CD4-positive, alpha-beta memory T cell (primary cell): ENCODE measurements at regions not wholly inside any gene's neighbourhood (a gene's known extent, or its start where the extent isn't known, plus 50 kb on each side); places are given as distances from the start of the nearest gene placed in this dataset.

ENCODE experiments used
- CTCF ChIA-PET: fragments of 350-600 bp; sonication (Branson Sonifier 250); formaldehyde crosslinking; loops from one replicate; lab custom pipeline; 2021; ENCODE audit warnings: inconsistent platforms; ENCODE audit not compliant: partially characterized antibody; lab: Charles Lee
- POLR2A ChIA-PET: fragments of 350-600 bp; sonication (Branson Sonifier 250); formaldehyde crosslinking; loops from one replicate; lab custom pipeline; 2021; ENCODE audit not compliant: partially characterized antibody; lab: Charles Lee
- DNase-seq, 5 donors: peaks; one replicate each; pipeline versions ENCODE4 v3.0.0 to v3.0.0-alpha.2; 2020 to 2022; ENCODE audit warnings: mixed read lengths in 1 of 5
- H3K27ac ChIP-seq: one replicate; pipeline ENCODE4 v1.7.0; 2013; ENCODE audit warnings: low read depth, low read length
- H3K27me3 ChIP-seq: 2 replicates; pipeline ENCODE4 v1.7.0; 2013; ENCODE audit warnings: mild to moderate bottlenecking, low read length, moderate library complexity; ENCODE audit not compliant: insufficient read depth
- H3K36me3 ChIP-seq: 2 replicates; pipeline ENCODE4 v1.7.0; 2013; ENCODE audit warnings: mild to moderate bottlenecking, low read length, moderate library complexity; ENCODE audit not compliant: insufficient read depth
- H3K4me1 ChIP-seq: 2 replicates; pipeline ENCODE4 v1.7.0; 2013; ENCODE audit warnings: mild to moderate bottlenecking, low read length, moderate library complexity; ENCODE audit not compliant: insufficient read depth
- H3K4me3 ChIP-seq, 2 donors: one replicate each; pipeline ENCODE4 v1.7.0; 2013; ENCODE audit warnings: low read length in 2 of 2, mild to moderate bottlenecking in 1 of 2
- H3K9me3 ChIP-seq, 2 donors: one replicate each; pipeline ENCODE4 v1.7.0; 2013; ENCODE audit warnings: low read length in 2 of 2, control low read depth in 1 of 2; ENCODE audit not compliant: control insufficient read depth in 1 of 2
- H3K27ac Mint-ChIP-seq, 7 donors: one replicate each; pipeline ENCODE4 v1.8.0; 2020 to 2021; ENCODE audit warnings: mixed read lengths in 7 of 7, mild to moderate bottlenecking in 6 of 7, inconsistent platforms in 3 of 7, moderate library complexity in 3 of 7
- H3K27me3 Mint-ChIP-seq, 2 donors: one replicate each; pipeline ENCODE4 v1.8.0; 2020 to 2021; ENCODE audit warnings: mixed read lengths in 2 of 2
- H3K36me3 Mint-ChIP-seq, 2 donors: one replicate each; pipeline ENCODE4 v1.8.0; 2020 to 2021; ENCODE audit warnings: mixed read lengths in 2 of 2, inconsistent platforms in 1 of 2, mild to moderate bottlenecking in 1 of 2
- H3K4me1 Mint-ChIP-seq, 4 donors: one replicate each; pipeline ENCODE4 v1.8.0; 2020 to 2021; ENCODE audit warnings: mixed read lengths in 4 of 4, mild to moderate bottlenecking in 1 of 4
- H3K4me3 Mint-ChIP-seq, 8 donors: one replicate each; pipeline ENCODE4 v1.8.0; 2020 to 2021; ENCODE audit warnings: mixed read lengths in 8 of 8, mild to moderate bottlenecking in 7 of 8, moderate library complexity in 6 of 8, inconsistent platforms in 3 of 8
- H3K9me3 Mint-ChIP-seq, 8 donors: one replicate each; pipeline ENCODE4 v1.8.0; 2020 to 2021; ENCODE audit warnings: mixed read lengths in 8 of 8, mild to moderate bottlenecking in 5 of 8, inconsistent platforms in 3 of 8, moderate library complexity in 1 of 8
- intact Hi-C: fragments of 100-400 bp; cut with micrococcal nuclease; formaldehyde crosslinking; loops from one replicate; pipeline ENCODE4 v1.15.1; 2023

DNA sequence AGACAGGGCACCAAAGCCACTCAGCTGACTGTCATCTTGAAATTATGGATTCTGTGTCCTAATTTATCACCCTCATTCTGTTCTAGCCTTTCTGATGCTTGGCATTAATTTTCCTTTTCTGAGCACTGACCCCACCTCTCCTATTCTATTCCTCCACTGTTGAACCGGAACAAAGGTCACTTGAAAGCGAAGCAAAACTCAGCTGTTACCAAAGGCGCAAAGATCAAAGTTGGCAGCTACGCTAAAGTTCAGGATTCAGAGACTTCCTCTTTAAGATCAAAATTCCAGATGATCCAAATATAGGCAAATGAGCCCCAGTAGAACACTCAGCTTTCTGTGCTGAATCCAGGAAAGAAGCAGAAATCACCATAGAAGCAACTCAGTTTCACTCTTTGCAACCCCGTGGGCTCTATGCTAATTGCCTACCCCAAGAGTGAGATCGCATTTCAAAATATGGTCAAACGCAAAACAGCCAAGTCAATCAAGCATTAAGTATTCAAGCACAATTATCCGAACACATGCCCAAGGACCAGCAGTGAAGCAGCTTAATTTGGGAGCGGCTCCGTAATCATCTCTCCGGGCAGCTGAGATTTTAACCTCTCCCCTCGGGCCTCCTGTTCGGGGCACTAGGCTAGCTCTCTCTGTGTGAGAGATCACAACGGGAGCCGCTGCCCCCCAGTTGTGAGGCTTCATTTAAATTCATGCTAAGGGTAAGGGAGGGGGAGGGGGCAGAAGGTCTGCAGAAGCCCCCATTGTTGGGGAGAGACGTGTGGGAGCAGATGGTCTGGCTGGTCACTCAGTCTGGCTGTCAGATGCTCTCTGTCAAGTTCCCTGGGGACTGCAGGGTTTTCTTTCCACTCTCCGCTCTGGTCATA, 288.6 kb downstream of the ELAVL2 start:
- peak overlapping the region; percentile 13 to 74 (median 48) for H3K4me3 Mint-ChIP-seq

DNA sequence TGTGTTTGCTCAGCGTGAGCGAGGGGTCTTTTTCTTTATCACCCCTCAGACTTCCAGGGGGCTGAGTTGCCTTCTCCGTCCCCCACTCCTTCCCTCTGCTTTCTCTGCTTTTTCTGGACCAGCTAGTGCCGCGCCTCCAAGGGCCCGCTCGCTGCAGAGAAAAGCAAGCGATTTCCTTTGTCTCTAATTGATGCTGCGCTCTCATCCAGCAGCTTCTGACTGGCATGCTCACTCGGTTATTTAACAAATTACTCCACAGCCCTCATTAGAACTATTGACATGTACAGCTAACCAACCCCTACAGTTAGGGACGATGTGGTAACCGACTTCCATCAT, 288.0 kb downstream of the ELAVL2 start:
- peaks cover 5 to 17% (median 7%) of the 10 kb centered on the region in 4 donors for H3K4me1 Mint-ChIP-seq
- intact Hi-C loops, result no loop called here
- CTCF ChIA-PET, result no interaction called here
- Histone ChIP-seq H3K4me1 (no peaks in the 10 kb centered on the region), H3K27me3 (no peaks in the 10 kb centered on the region), H3K36me3 (no peaks in the 10 kb centered on the region), H3K9me3 (no peaks in the 10 kb centered on the region), H3K27ac (no peak overlapping the region), H3K4me3 (no peak overlapping the region)
- no peak for DNase-seq
- peaks cover 0 to 2% of the 10 kb centered on the region in 2 donors for H3K27me3 Mint-ChIP-seq
- no peaks in the 10 kb centered on the region for H3K36me3 Mint-ChIP-seq
- POLR2A ChIA-PET, result no interaction called here
- peak overlapping the region in 1 of 7 donors; percentile 44 for H3K27ac Mint-ChIP-seq
- H3K4me3 Mint-ChIP-seq, result peak overlapping the region in 6 of 8 donors; percentile 4 to 74 (median 48)
- H3K9me3 Mint-ChIP-seq, result peaks cover 0 to 5% (median 1%) of the 10 kb centered on the region in 8 donors

More for the DNA sequence above, 288.6 kb downstream of the ELAVL2 start:
- peaks cover 0 to 5% (median under 1%) of the 10 kb centered on the region in 8 donors for H3K9me3 Mint-ChIP-seq
- H3K4me3 ChIP-seq, result no peak overlapping the region
- peaks cover 0 to 2% of the 10 kb centered on the region in 2 donors for H3K27me3 Mint-ChIP-seq
- intact Hi-C loops, result no loop called here
- no peaks in the 10 kb centered on the region for H3K4me1 ChIP-seq
- H3K27ac Mint-ChIP-seq, result peak overlapping the region in 1 of 7 donors; percentile 15
- no peaks in the 10 kb centered on the region for H3K27me3 ChIP-seq
- H3K9me3 ChIP-seq, result no peaks in the 10 kb centered on the region
- H3K27ac ChIP-seq, result no peak overlapping the region
- H3K36me3 ChIP-seq, result no peaks in the 10 kb centered on the region
- CTCF ChIA-PET, result no interaction called here
- H3K36me3 Mint-ChIP-seq, result no peaks in the 10 kb centered on the region
- DNase-seq, result no peak
- peaks cover 5 to 17% (median 7%) of the 10 kb centered on the region in 4 donors for H3K4me1 Mint-ChIP-seq
- POLR2A ChIA-PET, result no interaction called here

DNA sequence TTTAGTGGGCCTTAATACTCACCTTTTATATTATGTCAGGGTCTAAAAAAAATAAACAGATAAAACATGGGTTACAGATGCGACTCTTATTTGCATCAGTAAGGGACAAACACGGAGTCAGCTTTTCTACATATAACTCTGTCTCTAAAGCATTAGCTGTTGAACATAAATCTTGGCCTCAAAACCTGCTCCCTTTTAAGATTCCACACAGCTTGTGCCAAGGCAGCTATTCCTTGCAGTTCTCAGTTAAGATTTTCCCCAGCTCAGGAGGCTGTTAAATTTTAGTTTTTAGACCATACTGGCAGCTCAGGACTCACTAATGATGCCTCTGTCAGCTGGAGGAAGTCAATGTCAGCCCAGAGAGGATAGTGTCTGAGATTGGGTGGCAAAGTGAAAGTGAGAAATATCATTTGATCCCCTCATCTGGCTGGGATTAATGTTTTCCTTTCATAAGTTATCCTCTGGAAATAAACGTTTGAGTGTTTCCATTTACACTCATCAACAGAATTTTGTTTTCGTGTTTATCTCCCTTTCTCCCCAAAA, 287.5 kb downstream of the ELAVL2 start:
- CTCF ChIA-PET, result no interaction called here
- Mint-ChIP-seq H3K27me3 (peaks cover 0 to 2% of the 10 kb centered on the region in 2 donors), H3K9me3 (peaks cover 0 to 6% (median 2%) of the 10 kb centered on the region in 8 donors), H3K27ac (no peak overlapping the region), H3K4me1 (peaks cover 5 to 17% (median 7%) of the 10 kb centered on the region in 4 donors), H3K36me3 (no peaks in the 10 kb centered on the region), H3K4me3 (peak overlapping the region in 4 of 8 donors; percentile 4 to 74 (median 14))
- Histone ChIP-seq H3K4me1 (no peaks in the 10 kb centered on the region), H3K27ac (no peak overlapping the region), H3K4me3 (no peak overlapping the region), H3K27me3 (no peaks in the 10 kb centered on the region), H3K9me3 (no peaks in the 10 kb centered on the region), H3K36me3 (no peaks in the 10 kb centered on the region)
- POLR2A ChIA-PET, result no interaction called here
- no peak for DNase-seq
- intact Hi-C loops, result no loop called here

DNA sequence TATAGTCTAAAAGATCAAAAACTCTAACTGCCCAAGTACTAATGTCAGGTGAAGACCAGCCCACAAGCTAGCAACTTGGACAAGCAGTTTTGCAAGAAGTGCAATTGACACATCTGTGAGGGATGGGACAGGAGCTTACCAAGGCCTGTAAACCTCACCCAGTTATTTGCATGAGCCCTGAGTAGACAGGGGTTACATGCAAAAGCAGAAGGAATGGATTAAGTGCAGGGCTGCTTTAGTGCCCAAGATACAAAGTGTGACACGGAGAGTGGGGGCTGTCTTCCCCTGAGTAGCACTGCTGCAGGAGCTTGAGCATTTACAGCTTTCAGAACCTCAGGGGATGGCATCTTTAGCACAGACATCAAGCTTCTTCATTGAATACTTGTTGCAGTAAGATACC, 286.7 kb downstream of the ELAVL2 start:
- no peak for DNase-seq
- Mint-ChIP-seq H3K27ac (no peak overlapping the region), H3K9me3 (peaks cover 0 to 8% (median 3%) of the 10 kb centered on the region in 8 donors), H3K4me1 (peaks cover 5 to 17% (median 7%) of the 10 kb centered on the region in 4 donors), H3K36me3 (no peaks in the 10 kb centered on the region), H3K27me3 (peaks cover 0 to 2% of the 10 kb centered on the region in 2 donors), H3K4me3 (no peak overlapping the region)
- H3K9me3 ChIP-seq, result no peaks in the 10 kb centered on the region
- intact Hi-C loops, result no loop called here
- H3K27me3 ChIP-seq, result no peaks in the 10 kb centered on the region
- H3K4me1 ChIP-seq, result no peaks in the 10 kb centered on the region
- no peaks in the 10 kb centered on the region for H3K36me3 ChIP-seq
- CTCF ChIA-PET, result no interaction called here
- POLR2A ChIA-PET, result no interaction called here
- no peak overlapping the region for H3K4me3 ChIP-seq
- H3K27ac ChIP-seq, result no peak overlapping the region

DNA sequence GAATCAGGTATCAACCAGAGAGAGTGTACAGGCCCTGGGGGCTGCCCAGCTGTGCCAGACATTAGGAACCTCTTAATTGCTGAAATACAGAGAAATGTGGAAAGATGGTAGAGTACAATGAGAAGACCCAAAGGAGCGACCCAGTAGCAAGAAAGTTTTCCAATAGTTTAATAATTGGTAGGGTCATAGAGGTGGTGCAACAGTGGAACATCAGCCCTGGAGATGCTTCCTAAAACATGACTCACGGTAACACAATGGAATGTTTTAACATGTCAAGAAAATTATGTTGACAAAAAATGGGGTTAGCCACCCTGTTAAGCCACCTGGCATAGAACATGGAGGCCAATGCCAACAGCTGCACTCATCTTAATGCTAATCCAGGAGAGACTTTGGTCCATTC, 284.1 kb downstream of the ELAVL2 start:
- CTCF ChIA-PET, result no interaction called here

DNA sequence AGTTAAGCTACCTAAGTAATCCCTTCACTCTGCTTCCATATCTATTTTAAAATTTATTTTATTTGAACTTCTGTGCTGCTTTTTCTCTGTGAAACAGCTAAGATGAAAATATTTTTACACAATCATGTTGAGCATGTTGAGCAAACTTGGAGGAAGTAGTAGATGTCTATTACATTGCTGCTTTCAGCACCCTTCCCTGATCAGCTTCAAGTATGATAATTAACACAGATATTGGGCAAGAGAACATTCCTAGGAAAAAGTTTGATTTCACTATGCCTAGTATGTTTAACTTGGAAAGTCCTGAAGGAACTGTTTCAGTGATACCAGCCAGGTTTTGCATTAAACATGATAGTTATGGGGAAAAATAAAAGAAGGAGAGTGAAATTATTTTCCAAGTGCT, 283.6 kb downstream of the ELAVL2 start:
- no peaks in the 10 kb centered on the region for H3K27me3 Mint-ChIP-seq
- intact Hi-C loops, result no loop called here
- no peak overlapping the region for H3K27ac ChIP-seq
- H3K4me1 Mint-ChIP-seq, result peaks cover 0 to 12% (median 4%) of the 10 kb centered on the region in 4 donors
- no peak overlapping the region for H3K4me3 ChIP-seq
- H3K36me3 ChIP-seq, result no peaks in the 10 kb centered on the region
- no peak overlapping the region for H3K27ac Mint-ChIP-seq
- H3K4me3 Mint-ChIP-seq, result no peak overlapping the region
- no peaks in the 10 kb centered on the region for H3K9me3 ChIP-seq
- ChIA-PET CTCF (no interaction called here), POLR2A (no interaction called here)
- no peaks in the 10 kb centered on the region for H3K36me3 Mint-ChIP-seq
- peaks cover 2 to 9% (median 5%) of the 10 kb centered on the region in 8 donors for H3K9me3 Mint-ChIP-seq
- no peaks in the 10 kb centered on the region for H3K27me3 ChIP-seq
- no peak for DNase-seq
- H3K4me1 ChIP-seq, result no peaks in the 10 kb centered on the region

More for the DNA sequence above, 284.1 kb downstream of the ELAVL2 start:
- peaks cover 2 to 8% (median 6%) of the 10 kb centered on the region in 8 donors for H3K9me3 Mint-ChIP-seq
- H3K4me3 ChIP-seq, result no peak overlapping the region
- POLR2A ChIA-PET, result no interaction called here
- H3K27ac ChIP-seq, result no peak overlapping the region
- H3K4me1 Mint-ChIP-seq, result peaks cover 4 to 17% (median 8%) of the 10 kb centered on the region in 4 donors
- H3K36me3 Mint-ChIP-seq, result no peaks in the 10 kb centered on the region
- no peaks in the 10 kb centered on the region for H3K4me1 ChIP-seq
- peaks cover 0 to 2% of the 10 kb centered on the region in 2 donors for H3K27me3 Mint-ChIP-seq
- intact Hi-C loops, result no loop called here
- no peak overlapping the region for H3K27ac Mint-ChIP-seq
- no peak for DNase-seq
- no peaks in the 10 kb centered on the region for H3K9me3 ChIP-seq
- no peak overlapping the region for H3K4me3 Mint-ChIP-seq
- no peaks in the 10 kb centered on the region for H3K27me3 ChIP-seq
- H3K36me3 ChIP-seq, result no peaks in the 10 kb centered on the region

DNA sequence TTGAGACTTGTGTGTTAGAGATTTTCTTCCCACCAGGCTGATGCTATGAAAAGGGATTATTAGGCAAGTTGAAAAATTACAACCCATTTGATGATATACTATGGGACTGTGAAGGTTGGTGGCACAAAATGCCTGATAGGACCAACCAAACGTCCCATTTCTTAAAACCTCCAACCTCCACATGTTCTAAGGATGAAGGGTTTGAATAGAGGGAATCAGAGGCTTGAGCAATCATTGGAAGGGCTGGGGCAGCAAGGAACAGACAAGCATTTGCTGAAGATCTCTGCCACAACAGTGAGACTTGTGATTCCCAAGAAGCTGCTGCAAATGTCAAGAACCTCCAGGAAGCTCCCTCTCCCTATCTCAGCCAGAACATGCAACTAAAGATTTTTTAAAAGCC, 283.1 kb downstream of the ELAVL2 start:
- H3K27me3 Mint-ChIP-seq, result no peaks in the 10 kb centered on the region
- Histone ChIP-seq H3K27me3 (no peaks in the 10 kb centered on the region), H3K27ac (no peak overlapping the region), H3K9me3 (no peaks in the 10 kb centered on the region), H3K4me1 (no peaks in the 10 kb centered on the region), H3K4me3 (no peak overlapping the region), H3K36me3 (no peaks in the 10 kb centered on the region)
- intact Hi-C loops, result no loop called here
- peaks cover 2 to 11% (median 6%) of the 10 kb centered on the region in 8 donors for H3K9me3 Mint-ChIP-seq
- no peaks in the 10 kb centered on the region for H3K36me3 Mint-ChIP-seq
- DNase-seq, result no peak
- no peak overlapping the region for H3K4me3 Mint-ChIP-seq
- ChIA-PET CTCF (no interaction called here), POLR2A (no interaction called here)
- peaks cover 0 to 10% (median 3%) of the 10 kb centered on the region in 4 donors for H3K4me1 Mint-ChIP-seq
- H3K27ac Mint-ChIP-seq, result no peak overlapping the region
